Thymus (tissue), 11 donors: ENCODE measurements at regions not wholly inside any gene's neighbourhood (a gene's known extent, or its start where the extent isn't known, plus 50 kb on each side); places are given as distances from the start of the nearest gene placed in this dataset.

Experiments
- DNase-seq, 9 donors: peaks; one replicate each; pipeline ENCODE4 v3.0.0-alpha.2; 2013; ENCODE audit warnings: low spot score in 9 of 9, low read depth in 6 of 9, missing footprints in 1 of 9
- H3K27ac ChIP-seq, 2 donors: one replicate each; pipeline ENCODE4 v1.5.1; 2013; ENCODE audit warnings: control low read depth in 1 of 2, low read depth in 1 of 2, low read length in 1 of 2, mild to moderate bottlenecking in 1 of 2, moderate library complexity in 1 of 2
- H3K27me3 ChIP-seq, 2 donors: one replicate each; pipeline ENCODE4 v1.5.1; 2013; ENCODE audit warnings: low read length in 1 of 2; ENCODE audit not compliant: control insufficient read depth in 2 of 2, insufficient read depth in 1 of 2
- H3K36me3 ChIP-seq, 2 donors: one replicate each; pipeline ENCODE4 v1.5.1; 2013; ENCODE audit warnings: low read length in 1 of 2, mild to moderate bottlenecking in 1 of 2, moderate library complexity in 1 of 2; ENCODE audit not compliant: control insufficient read depth in 2 of 2, insufficient read depth in 2 of 2
- H3K4me1 ChIP-seq, 2 donors: one replicate each; pipeline ENCODE4 v1.5.1; 2013; ENCODE audit warnings: low read length in 2 of 2; ENCODE audit not compliant: control insufficient read depth in 2 of 2, insufficient read depth in 2 of 2
- H3K4me3 ChIP-seq, 2 donors: one replicate each; pipeline ENCODE4 v1.5.1; 2013; ENCODE audit warnings: low read length in 2 of 2, control low read depth in 1 of 2, mild to moderate bottlenecking in 1 of 2
- H3K9me3 ChIP-seq, 2 donors: one replicate each; pipeline ENCODE4 v1.5.1; 2013; ENCODE audit warnings: low read length in 1 of 2, mild to moderate bottlenecking in 1 of 2; ENCODE audit not compliant: control insufficient read depth in 2 of 2, insufficient read depth in 1 of 2
- WGBS: extraction: QIAGEN DNeasy Blood & Tissue Kit; methylation state at CpG from one replicate; pipeline ENCODE4 v1.1.7; 2013; 5-methylcytosine and 5-hydroxymethylcytosine counted together
- donor health status: healthy.

- Histone ChIP-seq H3K4me3 (no peak overlapping the region), H3K9me3 (peaks cover 0 to 10% of the 10 kb centered on the region in 2 donors), H3K27ac (no peak overlapping the region), H3K36me3 (no peaks in the 10 kb centered on the region), H3K4me1 (no peaks in the 10 kb centered on the region), H3K27me3 (no peaks in the 10 kb centered on the region)
- 91% methylated on average over 5 of the region's 5 CpGs for whole genome bisulfite sequencing
- DNase-seq = no peak
Observed at GRCh38 chr14:56989359-56989758, 179.1 kb upstream of the OTX2 start.

- no peaks in the 10 kb centered on the region for H3K27me3 ChIP-seq
- no peak overlapping the region for H3K4me3 ChIP-seq
- H3K36me3 ChIP-seq = no peaks in the 10 kb centered on the region
- no peaks in the 10 kb centered on the region for H3K4me1 ChIP-seq
- H3K9me3 ChIP-seq = no peaks in the 10 kb centered on the region
- no peak overlapping the region for H3K27ac ChIP-seq
- DNase-seq = no peak
- 50% methylated on average over 3 of the region's 3 CpGs for WGBS
Observed at GRCh38 chr14:56979936-56980335, 169.7 kb upstream of the OTX2 start.

- DNase-seq = no peak
- 70% methylated on average over 2 of the region's 2 CpGs for WGBS
- Histone ChIP-seq H3K9me3 (no peaks in the 10 kb centered on the region), H3K4me1 (no peaks in the 10 kb centered on the region), H3K4me3 (no peak overlapping the region), H3K27ac (no peak overlapping the region), H3K27me3 (no peaks in the 10 kb centered on the region), H3K36me3 (no peaks in the 10 kb centered on the region)
Observed at GRCh38 chr14:56976211-56976610, 165.9 kb upstream of the OTX2 start.

GRCh38 chr14:56975521-56975920 lies 165.2 kb upstream of the OTX2 start:
- no peaks in the 10 kb centered on the region for H3K4me1 ChIP-seq
- no peak for DNase-seq
- 95% methylated on average over 4 of the region's 4 CpGs for WGBS

GRCh38 chr14:56972948-56973347 lies 162.7 kb upstream of the OTX2 start:
- Histone ChIP-seq H3K4me1 (no peaks in the 10 kb centered on the region), H3K4me3 (no peak overlapping the region), H3K27me3 (no peaks in the 10 kb centered on the region), H3K27ac (no peak overlapping the region), H3K9me3 (no peaks in the 10 kb centered on the region), H3K36me3 (no peaks in the 10 kb centered on the region)
- DNase-seq = no peak

More at GRCh38 chr14:56975521-56975920, 165.2 kb upstream of the OTX2 start:
- no peaks in the 10 kb centered on the region for H3K27me3 ChIP-seq
- no peaks in the 10 kb centered on the region for H3K36me3 ChIP-seq
- H3K4me3 ChIP-seq = no peak overlapping the region
- H3K27ac ChIP-seq = no peak overlapping the region
- H3K9me3 ChIP-seq = no peaks in the 10 kb centered on the region

GRCh38 chr14:56964895-56965294 lies 154.6 kb upstream of the OTX2 start:
- WGBS = 81% methylated on average over 5 of the region's 5 CpGs
- no peaks in the 10 kb centered on the region for H3K9me3 ChIP-seq
- DNase-seq = no peak

GRCh38 chr14:56963381-56963780 lies 153.1 kb upstream of the OTX2 start:
- WGBS = 94% methylated on average over 6 of the region's 6 CpGs
- no peaks in the 10 kb centered on the region for H3K36me3 ChIP-seq
- no peaks in the 10 kb centered on the region for H3K27me3 ChIP-seq
- H3K4me3 ChIP-seq = no peak overlapping the region
- no peaks in the 10 kb centered on the region for H3K4me1 ChIP-seq
- H3K9me3 ChIP-seq = no peaks in the 10 kb centered on the region
- no peak overlapping the region for H3K27ac ChIP-seq
- DNase-seq = no peak

More at GRCh38 chr14:56964895-56965294, 154.6 kb upstream of the OTX2 start:
- Histone ChIP-seq H3K27me3 (no peaks in the 10 kb centered on the region), H3K4me1 (no peaks in the 10 kb centered on the region), H3K27ac (no peak overlapping the region), H3K4me3 (no peak overlapping the region), H3K36me3 (no peaks in the 10 kb centered on the region)

- no peak for DNase-seq
- Histone ChIP-seq H3K4me1 (no peaks in the 10 kb centered on the region), H3K4me3 (no peak overlapping the region), H3K36me3 (no peaks in the 10 kb centered on the region), H3K27ac (no peak overlapping the region), H3K9me3 (no peaks in the 10 kb centered on the region), H3K27me3 (no peaks in the 10 kb centered on the region)
- WGBS = 93% methylated on average over 4 of the region's 4 CpGs
Observed at GRCh38 chr14:56962444-56963080, 152.3 kb upstream of the OTX2 start.

GRCh38 chr14:56959869-56960268 lies 149.6 kb upstream of the OTX2 start:
- H3K4me1 ChIP-seq = no peaks in the 10 kb centered on the region
- H3K9me3 ChIP-seq = no peaks in the 10 kb centered on the region
- H3K27me3 ChIP-seq = no peaks in the 10 kb centered on the region
- DNase-seq = no peak
- no peak overlapping the region for H3K4me3 ChIP-seq
- no peak overlapping the region for H3K27ac ChIP-seq
- no peaks in the 10 kb centered on the region for H3K36me3 ChIP-seq

- no peak overlapping the region for H3K4me3 ChIP-seq
- no peak overlapping the region for H3K27ac ChIP-seq
- no peaks in the 10 kb centered on the region for H3K9me3 ChIP-seq
- DNase-seq = no peak
- H3K27me3 ChIP-seq = no peaks in the 10 kb centered on the region
- H3K36me3 ChIP-seq = no peaks in the 10 kb centered on the region
- no peaks in the 10 kb centered on the region for H3K4me1 ChIP-seq
Observed at GRCh38 chr14:56959121-56959520, 148.8 kb upstream of the OTX2 start.
